Vagina (tissue), 2 donors: ENCODE measurements at regions not wholly inside any gene's neighbourhood (a gene's known extent, or its start where the extent isn't known, plus 50 kb on each side); places are given as distances from the start of the nearest gene placed in this dataset.

Source experiments
- DNase-seq, 2 donors: peaks; one replicate each; pipeline ENCODE4 v3.0.0-alpha.2; 2017; ENCODE audit errors: extremely low spot score in 2 of 2
- H3K27ac ChIP-seq: fragments of 200-600 bp; sonication (generic); one replicate; pipeline ENCODE4 v1.5.1; 2019
- H3K27me3 ChIP-seq: fragments of 200-600 bp; sonication (generic); one replicate; pipeline ENCODE4 v1.5.1; 2019
- H3K36me3 ChIP-seq, 2 donors: fragments of 200-600 bp; sonication (generic); one replicate each; pipeline ENCODE4 v1.5.1; 2017 to 2019
- H3K4me1 ChIP-seq: fragments of 200-600 bp; sonication (generic); one replicate; pipeline ENCODE4 v1.5.1; 2019
- H3K4me3 ChIP-seq, 2 donors: fragments of 200-600 bp; sonication (generic); 1 replicate in 1 of 2; 2 replicates in 1 of 2; pipeline ENCODE4 v1.5.1; 2016 to 2019
- H3K9me3 ChIP-seq: fragments of 200-600 bp; sonication (generic); one replicate; pipeline ENCODE4 v1.5.1; 2019
- CTCF ChIP-seq, 3 experiments: fragments of 450-650 bp in 2 of 3; fragments of 200-600 bp in 1 of 3; sonication (generic) in 1 of 3; IDR thresholded peaks; one replicate each; pipeline ENCODE4 v1.5.1; 2017 to 2019; ENCODE audit warnings: antibody characterized with exemption in 3 of 3, mild to moderate bottlenecking in 2 of 3, moderate library complexity in 2 of 3
- POLR2A ChIP-seq, 2 donors: fragments of 450-650 bp; IDR thresholded peaks; one replicate each; pipeline ENCODE4 v1.6.1; 2017; ENCODE audit warnings: antibody characterized with exemption in 2 of 2, mild to moderate bottlenecking in 2 of 2, moderate library complexity in 2 of 2
- POLR2AphosphoS5 ChIP-seq, 2 donors: sonication (generic); formaldehyde crosslinking; IDR thresholded peaks; one replicate each; pipeline ENCODE4 v1.9.0; 2017; ENCODE audit warnings: antibody characterized with exemption in 2 of 2, mild to moderate bottlenecking in 2 of 2, low read depth in 1 of 2; ENCODE audit not compliant: insufficient read depth in 1 of 2
- intact Hi-C: fragments of 100-400 bp; cut with DNase I; formaldehyde crosslinking; loops from one replicate; pipeline ENCODE4 v1.15.1; 2023

- TF ChIP-seq POLR2A (IDR thresholded peaks at IDR 0.05) (no peak), POLR2AphosphoS5 (IDR thresholded peaks at IDR 0.05; ENCODE audit: insufficient read depth in 1 of 2, low read depth in 1 of 2) (no peak), CTCF (IDR thresholded peaks at IDR 0.05) (no peak)
- intact Hi-C loops = no loop called here
- no peaks in the 10 kb centered on the region for H3K27me3 ChIP-seq
- H3K9me3 ChIP-seq = no peaks in the 10 kb centered on the region
- no peak overlapping the region for H3K27ac ChIP-seq
- DNase-seq = no peak
- no peak overlapping the region for H3K4me3 ChIP-seq
- no peaks in the 10 kb centered on the region for H3K36me3 ChIP-seq
- H3K4me1 ChIP-seq = no peaks in the 10 kb centered on the region
Observed at GRCh38 chr3:65303431-65303830, 615.6 kb upstream of the ADAMTS9 start.

GRCh38 chr3:65291448-65292125 is 603.8 kb upstream of the ADAMTS9 start:
- intact Hi-C loops = no loop called here
- Histone ChIP-seq H3K27ac (no peak overlapping the region), H3K27me3 (no peaks in the 10 kb centered on the region), H3K4me3 (no peak overlapping the region), H3K4me1 (no peaks in the 10 kb centered on the region), H3K9me3 (no peaks in the 10 kb centered on the region), H3K36me3 (no peaks in the 10 kb centered on the region)
- no peak for TF ChIP-seq POLR2AphosphoS5 (IDR thresholded peaks at IDR 0.05; ENCODE audit: insufficient read depth in 1 of 2, low read depth in 1 of 2)
- TF ChIP-seq CTCF (IDR thresholded peaks at IDR 0.05) = no peak
- TF ChIP-seq POLR2A (IDR thresholded peaks at IDR 0.05) = no peak
- no peak for DNase-seq

- H3K27me3 ChIP-seq = no peaks in the 10 kb centered on the region
- no peak overlapping the region for H3K27ac ChIP-seq
- TF ChIP-seq POLR2AphosphoS5 (IDR thresholded peaks at IDR 0.05; ENCODE audit: insufficient read depth in 1 of 2, low read depth in 1 of 2) (no peak), CTCF (IDR thresholded peaks at IDR 0.05) (no peak), POLR2A (IDR thresholded peaks at IDR 0.05) (no peak)
- no peak for DNase-seq
- H3K9me3 ChIP-seq = no peaks in the 10 kb centered on the region
- no peaks in the 10 kb centered on the region for H3K36me3 ChIP-seq
- no peak overlapping the region for H3K4me3 ChIP-seq
- H3K4me1 ChIP-seq = no peaks in the 10 kb centered on the region
- intact Hi-C loops = no loop called here
Observed at GRCh38 chr3:65288776-65289175, 601.0 kb upstream of the ADAMTS9 start.

GRCh38 chr3:65285956-65286355 is 598.2 kb upstream of the ADAMTS9 start:
- no peaks in the 10 kb centered on the region for H3K36me3 ChIP-seq
- intact Hi-C loops = no loop called here
- DNase-seq = no peak
- no peaks in the 10 kb centered on the region for H3K27me3 ChIP-seq
- H3K4me3 ChIP-seq = no peak overlapping the region
- H3K27ac ChIP-seq = no peak overlapping the region
- H3K4me1 ChIP-seq = no peaks in the 10 kb centered on the region
- no peak for TF ChIP-seq POLR2A (IDR thresholded peaks at IDR 0.05)
- no peak for TF ChIP-seq CTCF (IDR thresholded peaks at IDR 0.05)
- H3K9me3 ChIP-seq = no peaks in the 10 kb centered on the region

DNA sequence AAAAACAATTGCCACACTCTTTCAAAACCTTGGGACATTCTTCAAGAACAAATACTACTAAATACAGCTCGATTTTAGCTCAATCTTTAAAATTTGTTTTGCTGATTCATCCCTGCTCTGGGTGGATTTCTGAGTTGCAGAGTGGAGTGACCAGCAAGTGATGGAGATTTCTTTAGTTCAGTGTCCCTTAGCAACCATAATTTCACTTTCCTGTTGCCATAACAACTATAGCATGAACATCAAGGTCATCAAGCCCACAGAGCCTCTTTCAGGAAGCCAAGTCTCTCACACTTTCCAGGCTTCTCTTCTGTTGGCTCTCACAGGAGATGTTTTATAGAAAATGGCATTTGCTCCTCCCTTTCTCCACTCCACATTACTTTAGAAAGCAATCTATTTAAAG is 597.2 kb upstream of the ADAMTS9 start:
- TF ChIP-seq CTCF (IDR thresholded peaks at IDR 0.05) (no peak), POLR2AphosphoS5 (IDR thresholded peaks at IDR 0.05; ENCODE audit: insufficient read depth in 1 of 2, low read depth in 1 of 2) (no peak), POLR2A (IDR thresholded peaks at IDR 0.05) (no peak)
- H3K4me1 ChIP-seq = no peaks in the 10 kb centered on the region
- H3K27ac ChIP-seq = no peak overlapping the region
- no peaks in the 10 kb centered on the region for H3K9me3 ChIP-seq
- no peaks in the 10 kb centered on the region for H3K36me3 ChIP-seq
- H3K27me3 ChIP-seq = no peaks in the 10 kb centered on the region
- H3K4me3 ChIP-seq = no peak overlapping the region
- intact Hi-C loops = no loop called here
- no peak for DNase-seq
